ENCODE measurements at regions not wholly inside any gene's neighbourhood (a gene's known extent, or its start where the extent isn't known, plus 50 kb on each side); places are given as distances from the start of the nearest gene placed in this dataset.

DNA sequence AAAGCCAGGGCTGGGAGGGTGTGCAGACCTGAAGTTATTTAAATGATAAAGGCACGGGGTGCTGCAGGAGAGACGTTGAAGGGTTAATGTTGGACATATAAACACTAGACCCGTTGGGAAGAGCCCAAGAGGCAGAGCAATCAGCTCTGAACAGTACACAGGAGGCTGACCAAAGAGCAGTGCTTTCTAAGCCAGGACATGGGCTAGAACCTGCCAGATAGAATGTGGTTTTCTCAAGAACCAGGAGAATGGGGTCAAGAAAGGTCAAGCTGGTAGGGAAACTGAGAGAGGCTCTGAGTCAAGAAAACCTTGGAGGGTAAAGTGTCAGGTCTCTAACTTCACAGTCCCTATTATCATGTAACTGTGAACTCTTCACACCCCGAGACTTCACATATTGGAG, 143.2 kb upstream of the EEA1 start:
- TF ChIP-seq EZH2phosphoT487 (conservative IDR thresholded peaks at IDR 0.05; ENCODE audit: low read length) = no peak
- TF ChIP-seq, protein P1, sequence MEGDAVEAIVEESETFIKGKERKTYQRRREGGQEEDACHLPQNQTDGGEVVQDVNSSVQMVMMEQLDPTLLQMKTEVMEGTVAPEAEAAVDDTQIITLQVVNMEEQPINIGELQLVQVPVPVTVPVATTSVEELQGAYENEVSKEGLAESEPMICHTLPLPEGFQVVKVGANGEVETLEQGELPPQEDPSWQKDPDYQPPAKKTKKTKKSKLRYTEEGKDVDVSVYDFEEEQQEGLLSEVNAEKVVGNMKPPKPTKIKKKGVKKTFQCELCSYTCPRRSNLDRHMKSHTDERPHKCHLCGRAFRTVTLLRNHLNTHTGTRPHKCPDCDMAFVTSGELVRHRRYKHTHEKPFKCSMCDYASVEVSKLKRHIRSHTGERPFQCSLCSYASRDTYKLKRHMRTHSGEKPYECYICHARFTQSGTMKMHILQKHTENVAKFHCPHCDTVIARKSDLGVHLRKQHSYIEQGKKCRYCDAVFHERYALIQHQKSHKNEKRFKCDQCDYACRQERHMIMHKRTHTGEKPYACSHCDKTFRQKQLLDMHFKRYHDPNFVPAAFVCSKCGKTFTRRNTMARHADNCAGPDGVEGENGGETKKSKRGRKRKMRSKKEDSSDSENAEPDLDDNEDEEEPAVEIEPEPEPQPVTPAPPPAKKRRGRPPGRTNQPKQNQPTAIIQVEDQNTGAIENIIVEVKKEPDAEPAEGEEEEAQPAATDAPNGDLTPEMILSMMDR (IDR thresholded peaks at IDR 0.05; ENCODE audit: insufficient read depth, low read length, poor library complexity, severe bottlenecking) = no peak

All from SU-DHL-6 (cell line).